Right cardiac atrium (tissue), 5 donors: ENCODE measurements at regions not wholly inside any gene's neighbourhood (a gene's known extent, or its start where the extent isn't known, plus 50 kb on each side); places are given as distances from the start of the nearest gene placed in this dataset.
A peak's percentile ranks its signal among the peaks of the same experiment; 100 is the strongest.

Experiments used
- ATAC-seq, 2 donors: fragments of 200-7000 bp; cut with Tn5 transposase; one replicate each; pipeline versions ENCODE4 v1.8.0 to v1.9.1; 2020; ENCODE audit warnings: moderate library complexity in 2 of 2, mild to moderate bottlenecking in 1 of 2
- DNase-seq, 3 donors: peaks; one replicate each; pipeline ENCODE4 v3.0.0-alpha.2; 2020
- H3K27ac ChIP-seq: one replicate; pipeline ENCODE4 v1.5.1; 2013; ENCODE audit warnings: mild to moderate bottlenecking, low read length, control low read depth, moderate library complexity
- H3K27me3 ChIP-seq: one replicate; pipeline ENCODE4 v1.6.1; 2013; ENCODE audit not compliant: control insufficient read depth, insufficient read depth
- H3K4me1 ChIP-seq: one replicate; pipeline ENCODE4 v1.6.1; 2013; ENCODE audit warnings: low read length; ENCODE audit not compliant: control insufficient read depth, insufficient read depth
- H3K4me3 ChIP-seq: one replicate; pipeline ENCODE4 v1.5.1; 2013; ENCODE audit warnings: low read length, control low read depth
- H3K9me3 ChIP-seq: one replicate; pipeline ENCODE4 v1.6.1; 2013; ENCODE audit warnings: low read length; ENCODE audit not compliant: control insufficient read depth
- WGBS: extraction: QIAGEN DNeasy Blood & Tissue Kit; methylation state at CpG from one replicate; pipeline ENCODE4 v1.1.7; 2013; 5-methylcytosine and 5-hydroxymethylcytosine counted together
- intact Hi-C, 4 donors: fragments of 100-400 bp; cut with DNase I; formaldehyde crosslinking; loops; one replicate each; pipeline versions ENCODE4 v1.11.0 to v1.14.0; 2022 to 2023
- donor health status: healthy with polysubstance abuse.
- donor health status: DM: no; HTN: yes; CAD: no.
- donor health status: DM: no; HTN: no; CAD: no.
- donor health status: DM: no; HTN: yes; CAD: no; lungs with severe emphysema.
- donor health status: DM: yes; HTN: yes; CAD: no.

DNA sequence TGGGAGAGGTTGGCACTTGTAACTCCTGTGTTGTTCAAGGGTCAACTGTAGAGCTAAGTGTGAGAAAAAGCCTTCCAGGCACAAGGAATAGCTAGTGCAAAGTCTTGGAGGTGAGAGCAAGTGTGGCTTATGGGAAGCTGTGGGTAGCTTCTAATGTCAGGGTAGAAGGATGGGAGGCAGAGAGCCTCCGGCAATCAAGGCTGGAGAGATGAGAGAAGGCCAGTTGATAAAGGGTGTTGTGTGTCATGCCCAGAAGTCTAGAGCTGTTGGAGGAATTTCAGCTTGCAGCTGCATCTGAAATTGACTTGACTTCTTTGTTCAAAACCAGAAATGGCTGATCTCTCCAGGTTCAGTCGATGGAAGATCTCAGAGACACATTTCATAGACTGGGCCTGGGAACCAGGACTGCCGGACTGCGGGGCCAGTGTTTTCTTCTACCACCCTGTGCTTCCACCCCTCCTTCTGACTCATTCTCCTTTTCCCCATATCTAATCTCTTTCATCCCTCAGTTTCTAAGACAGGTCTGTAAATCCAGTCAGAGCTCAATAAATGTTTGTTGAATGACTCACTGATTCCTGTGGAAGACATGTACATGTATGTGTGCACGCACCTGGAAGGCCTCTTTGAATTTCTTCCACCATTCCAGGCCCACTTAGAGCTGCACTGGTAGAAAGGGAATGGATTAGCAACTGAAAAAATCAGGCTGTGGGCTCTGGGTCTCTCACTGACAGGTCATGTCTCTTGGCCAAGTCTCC is 67.8 kb upstream of the KLF4 start:
- DNase-seq (no peak), ATAC-seq (no peak)
- Histone ChIP-seq H3K27me3 (no peaks in the 10 kb centered on the region), H3K27ac (no peak overlapping the region), H3K4me1 (no peaks in the 10 kb centered on the region), H3K4me3 (no peak overlapping the region), H3K9me3 (no peaks in the 10 kb centered on the region)
- intact Hi-C loops, result no loop called here
- WGBS, result 96% methylated on average over 5 of the region's 5 CpGs

GRCh38 chr9:107554636-107555035 is 65.1 kb upstream of the KLF4 start:
- 84% methylated on average over 8 of the region's 8 CpGs for WGBS
- Histone ChIP-seq H3K4me3 (no peak overlapping the region), H3K4me1 (no peaks in the 10 kb centered on the region), H3K27me3 (no peaks in the 10 kb centered on the region), H3K27ac (no peak overlapping the region), H3K9me3 (no peaks in the 10 kb centered on the region)
- DNase-seq (no peak), ATAC-seq (no peak)
- intact Hi-C loops, result no loop called here

DNA sequence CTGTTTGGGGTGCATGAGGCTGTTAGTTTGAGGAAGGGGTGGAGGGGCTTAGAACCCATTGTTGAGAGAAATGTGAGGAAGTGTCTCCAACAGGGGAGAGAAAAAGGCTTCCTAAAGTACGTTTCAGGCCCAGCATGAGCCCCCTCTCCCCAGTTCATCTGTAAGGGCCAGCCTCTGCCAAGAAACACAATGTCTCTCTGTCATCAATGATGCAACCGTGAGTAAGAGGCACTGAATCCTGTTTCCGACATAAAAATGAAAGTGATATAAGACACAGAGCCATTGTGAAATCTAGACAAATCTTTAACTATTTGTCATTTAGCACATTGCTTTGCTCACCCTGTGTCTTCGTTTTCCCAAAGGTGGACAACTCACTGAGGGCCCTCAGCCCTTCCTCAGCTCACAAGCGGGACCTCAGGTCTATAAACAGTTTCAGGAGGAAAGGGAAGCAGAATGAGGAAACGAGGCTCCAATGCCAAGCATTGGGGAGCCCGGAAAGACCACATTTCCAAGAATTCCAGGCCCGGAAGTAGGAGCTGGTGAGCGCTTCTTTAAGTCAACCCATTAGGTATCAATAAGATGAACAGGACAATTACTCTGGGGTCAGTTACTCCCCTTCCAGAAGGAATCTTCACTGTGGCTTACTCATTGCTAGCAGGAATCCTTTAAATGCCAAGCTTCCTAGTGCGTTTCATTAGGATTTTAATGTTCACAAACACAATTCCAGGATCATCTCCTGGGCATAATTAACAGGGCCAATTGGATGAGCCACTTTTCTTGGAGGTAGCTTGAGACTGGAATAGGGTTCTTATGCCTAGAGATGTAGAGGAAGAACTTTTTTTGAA is 59.0 kb upstream of the KLF4 start:
- intact Hi-C loops, result no loop called here
- DNase-seq, result peak; percentile 42 to 69 (median 53)
- 41% methylated on average over 10 of the region's 10 CpGs for WGBS

GRCh38 chr9:107547772-107548297 is 58.3 kb upstream of the KLF4 start:
- ATAC-seq, result peak in 1 of 2 donors; percentile 26
- 32% methylated on average over 3 of the region's 3 CpGs for WGBS
- Histone ChIP-seq H3K9me3 (no peaks in the 10 kb centered on the region), H3K4me1 (peaks cover 3% of the 10 kb centered on the region), H3K27me3 (no peaks in the 10 kb centered on the region), H3K4me3 (no peak overlapping the region), H3K27ac (peak overlapping the region; percentile 80)
- intact Hi-C loops, result no loop called here
- DNase-seq, result no peak

More for the DNA sequence above, 59.0 kb upstream of the KLF4 start:
- Histone ChIP-seq H3K4me1 (peaks cover 3% of the 10 kb centered on the region), H3K27ac (peak overlapping the region; percentile 88), H3K4me3 (peak overlapping the region; percentile 36), H3K27me3 (no peaks in the 10 kb centered on the region), H3K9me3 (no peaks in the 10 kb centered on the region)
- peak; percentile 90 to 94 for ATAC-seq

DNA sequence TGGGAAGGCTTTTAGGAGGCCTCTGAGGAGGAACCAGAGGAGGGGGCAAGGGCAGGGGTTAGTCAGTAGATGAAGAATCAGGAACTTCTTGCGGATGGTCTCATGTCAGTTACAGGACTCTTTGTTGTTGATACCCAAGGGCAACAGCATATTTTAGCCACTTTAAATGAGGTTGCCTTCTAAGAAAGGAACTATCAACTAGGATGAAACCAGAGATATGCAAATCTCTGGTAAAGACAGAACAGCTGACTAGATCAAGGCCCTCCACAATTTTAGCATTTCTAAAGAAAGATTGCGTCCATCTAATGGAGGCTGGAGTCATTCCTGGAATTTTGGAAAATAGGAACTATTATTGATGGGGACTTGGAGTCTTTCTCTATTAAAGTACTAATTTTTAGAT is 57.7 kb upstream of the KLF4 start:
- ATAC-seq (no peak), DNase-seq (no peak)
- Histone ChIP-seq H3K27me3 (no peaks in the 10 kb centered on the region), H3K9me3 (no peaks in the 10 kb centered on the region), H3K27ac (no peak overlapping the region), H3K4me3 (no peak overlapping the region), H3K4me1 (peaks cover 3% of the 10 kb centered on the region)
- 96% methylated on average over 2 of the region's 2 CpGs for WGBS
- intact Hi-C loops, result no loop called here

GRCh38 chr9:107546859-107547258 is 57.3 kb upstream of the KLF4 start:
- intact Hi-C loops, result no loop called here
- no peak for ATAC-seq

GRCh38 chr9:107545036-107545435 is 55.5 kb upstream of the KLF4 start:
- Histone ChIP-seq H3K4me1 (peaks cover 3% of the 10 kb centered on the region), H3K9me3 (no peaks in the 10 kb centered on the region), H3K27me3 (no peaks in the 10 kb centered on the region), H3K27ac (no peak overlapping the region), H3K4me3 (no peak overlapping the region)
- intact Hi-C loops, result no loop called here
- WGBS, result 65% methylated on average over 3 of the region's 3 CpGs
- no peak for DNase-seq
- no peak for ATAC-seq

More at GRCh38 chr9:107546859-107547258, 57.3 kb upstream of the KLF4 start:
- no peak overlapping the region for H3K4me3 ChIP-seq
- peaks cover 3% of the 10 kb centered on the region for H3K4me1 ChIP-seq
- H3K27ac ChIP-seq, result no peak overlapping the region
- no peaks in the 10 kb centered on the region for H3K9me3 ChIP-seq
- no peaks in the 10 kb centered on the region for H3K27me3 ChIP-seq
- no peak for DNase-seq

DNA sequence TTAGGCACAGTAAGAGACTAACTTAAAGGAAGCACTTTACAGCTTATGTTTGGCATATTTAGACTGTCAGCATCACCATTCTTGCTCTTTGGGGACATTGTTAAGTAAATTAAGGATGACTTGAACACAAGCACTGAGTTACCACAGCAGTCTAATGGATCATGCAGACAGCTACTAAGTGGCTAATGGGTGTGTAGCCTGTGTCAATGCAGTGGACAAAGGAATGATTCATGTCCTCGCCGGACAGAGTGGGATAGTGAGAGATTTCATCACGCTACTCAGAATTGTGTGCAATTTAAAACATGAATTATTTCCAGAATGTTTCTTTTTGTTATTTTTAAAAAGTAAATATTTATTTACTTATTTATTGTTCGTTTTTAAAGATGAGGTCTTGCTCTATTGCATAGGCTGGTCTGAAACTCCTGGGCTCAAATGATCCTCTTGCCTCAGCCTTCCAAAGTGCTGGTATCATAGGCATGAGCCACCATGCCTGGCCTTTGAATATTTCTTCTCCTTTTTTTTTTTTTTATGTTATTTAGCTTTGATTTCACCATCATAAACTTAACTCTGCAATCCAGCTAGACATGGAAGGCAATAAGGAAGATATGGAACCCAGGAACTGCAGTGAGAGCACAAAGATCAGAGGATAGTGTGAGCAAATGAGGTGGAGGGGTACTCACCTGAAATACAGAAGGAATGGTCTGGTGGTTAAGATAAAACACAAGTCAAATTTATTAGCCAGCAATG is 53.0 kb upstream of the KLF4 start:
- no peaks in the 10 kb centered on the region for H3K4me1 ChIP-seq
- H3K27me3 ChIP-seq, result no peaks in the 10 kb centered on the region
- H3K4me3 ChIP-seq, result no peak overlapping the region
- no peak overlapping the region for H3K27ac ChIP-seq
- H3K9me3 ChIP-seq, result no peaks in the 10 kb centered on the region
- 68% methylated on average over 4 of the region's 4 CpGs for WGBS
- peak in 1 of 2 donors; percentile 54 for ATAC-seq
- intact Hi-C loops, result no loop called here
- no peak for DNase-seq

- intact Hi-C loops, result no loop called here
- DNase-seq, result no peak
- no peak for ATAC-seq
- Histone ChIP-seq H3K4me3 (no peak overlapping the region), H3K9me3 (no peaks in the 10 kb centered on the region), H3K27me3 (no peaks in the 10 kb centered on the region), H3K27ac (no peak overlapping the region), H3K4me1 (no peaks in the 10 kb centered on the region)
- 81% methylated on average over 2 of the region's 2 CpGs for WGBS
These were observed 52.0 kb upstream of the KLF4 start for GRCh38 chr9:107541523-107541922.

DNA sequence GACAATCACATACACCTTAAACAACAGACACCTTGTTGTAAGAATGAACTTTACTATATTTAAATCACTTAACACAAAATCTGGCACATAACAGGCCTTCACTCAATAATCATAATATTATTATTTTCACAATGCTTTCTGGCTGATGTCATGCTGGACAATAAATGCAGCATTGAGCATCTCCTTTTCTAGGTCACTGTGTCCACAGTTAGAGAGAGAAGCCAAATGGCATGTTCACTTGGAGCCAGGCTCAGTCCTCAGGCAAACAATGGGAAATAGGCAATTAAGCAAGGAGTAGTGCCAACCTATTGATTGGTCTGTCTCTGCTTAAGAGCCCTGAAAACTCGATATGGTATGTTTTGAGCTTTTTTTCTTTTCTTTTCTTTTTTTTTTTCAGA is 50.6 kb upstream of the KLF4 start:
- intact Hi-C loops, result no loop called here
- no peak for DNase-seq
- WGBS, result 57% methylated on average over 1 of the region's 1 CpG
- peak; percentile 60 to 66 for ATAC-seq
- H3K27ac ChIP-seq, result no peak overlapping the region
- no peak overlapping the region for H3K4me3 ChIP-seq
- H3K9me3 ChIP-seq, result no peaks in the 10 kb centered on the region
- H3K27me3 ChIP-seq, result no peaks in the 10 kb centered on the region
- H3K4me1 ChIP-seq, result no peaks in the 10 kb centered on the region
